GM23338 (cell line): ENCODE measurements at regions not wholly inside any gene's neighbourhood (a gene's known extent, or its start where the extent isn't known, plus 50 kb on each side); places are given as distances from the start of the nearest gene placed in this dataset.

ENCODE experiments used
- ATAC-seq: fragments of 200-7000 bp; cut with Tn5 transposase; 3 replicates; pipeline ENCODE4 v1.9.1; 2020
- DNase-seq: peaks from one replicate; pipeline ENCODE4 v3.0.0-alpha.2; 2015; ENCODE audit warnings: low spot score
- H2AFZ ChIP-seq: fragments of 200-600 bp; sonication (generic); 2 replicates; pipeline ENCODE4 v1.8.0; 2016; ENCODE audit warnings: antibody characterized with exemption, mild to moderate bottlenecking, moderate library complexity
- H3F3A ChIP-seq: fragments of 200-600 bp; sonication (generic); replicated peaks from 2 replicates; pipeline ENCODE4 v1.8.0; 2017; ENCODE audit warnings: antibody characterized with exemption, mixed run types, low read depth
- H3K27ac ChIP-seq: fragments of 200-600 bp; sonication (generic); 2 replicates; pipeline ENCODE4 v1.6.1; 2016; ENCODE audit warnings: low read depth
- H3K27me3 ChIP-seq: fragments of 200-600 bp; sonication (generic); 2 replicates; pipeline ENCODE4 v1.8.0; 2016; ENCODE audit warnings: mild to moderate bottlenecking, mixed run types, moderate library complexity; ENCODE audit not compliant: insufficient read depth
- H3K36me3 ChIP-seq: fragments of 200-600 bp; sonication (generic); 2 replicates; pipeline ENCODE4 v1.8.0; 2016; ENCODE audit warnings: mild to moderate bottlenecking; ENCODE audit not compliant: insufficient read depth
- H3K4me1 ChIP-seq: fragments of 200-600 bp; sonication (generic); 2 replicates; pipeline ENCODE4 v1.8.0; 2016; ENCODE audit warnings: mild to moderate bottlenecking, moderate library complexity; ENCODE audit not compliant: insufficient read depth
- H3K4me2 ChIP-seq: fragments of 200-600 bp; sonication (generic); 2 replicates; pipeline ENCODE4 v1.7.1; 2017; ENCODE audit warnings: mixed run types
- H3K4me3 ChIP-seq: fragments of 200-600 bp; sonication (generic); 2 replicates; pipeline ENCODE4 v1.6.1; 2016; ENCODE audit warnings: mixed run types
- H3K79me2 ChIP-seq: fragments of 200-600 bp; sonication (generic); replicated peaks from 2 replicates; pipeline ENCODE4 v1.8.0; 2017; ENCODE audit warnings: mild to moderate bottlenecking; ENCODE audit not compliant: insufficient read depth
- H3K9me2 ChIP-seq: fragments of 200-600 bp; sonication (generic); 2 replicates; pipeline ENCODE4 v1.8.0; 2017; ENCODE audit not compliant: insufficient read depth
- H4K20me1 ChIP-seq: fragments of 200-600 bp; sonication (generic); replicated peaks from 2 replicates; pipeline ENCODE4 v1.8.0; 2017; ENCODE audit warnings: mild to moderate bottlenecking; ENCODE audit not compliant: insufficient read depth
- H3K27ac Mint-ChIP-seq: 2 replicates; pipeline ENCODE4 v1.8.0; 2020; ENCODE audit warnings: inconsistent platforms, mild to moderate bottlenecking, moderate library complexity, mixed read lengths
- H3K27me3 Mint-ChIP-seq: 3 replicates; pipeline ENCODE4 v1.8.0; 2022; ENCODE audit warnings: low read depth, mild to moderate bottlenecking, moderate library complexity, mixed read lengths, inconsistent platforms; ENCODE audit not compliant: insufficient read depth, poor library complexity
- H3K36me3 Mint-ChIP-seq: 3 replicates; pipeline ENCODE4 v1.8.0; 2021; ENCODE audit warnings: low read depth, mild to moderate bottlenecking, inconsistent platforms, moderate library complexity, mixed read lengths
- H3K4me1 Mint-ChIP-seq: 3 replicates; pipeline ENCODE4 v1.8.0; 2020; ENCODE audit warnings: mild to moderate bottlenecking, inconsistent platforms, mixed read lengths
- H3K4me3 Mint-ChIP-seq: 3 replicates; pipeline ENCODE4 v1.8.0; 2021; ENCODE audit warnings: moderate library complexity, mild to moderate bottlenecking, inconsistent platforms, mixed read lengths
- H3K9me3 Mint-ChIP-seq: 3 replicates; pipeline ENCODE4 v1.8.0; 2020; ENCODE audit warnings: moderate library complexity, mild to moderate bottlenecking, inconsistent platforms, mixed read lengths
- CREB1 ChIP-seq: fragments of 250-450 bp; sonication (Bioruptor Pico); IDR thresholded peaks from 2 replicates; pipeline ENCODE4 v1.5.0; 2020; ENCODE audit warnings: low read depth, mild to moderate bottlenecking, moderate library complexity
- EZH2 ChIP-seq: fragments of 200-600 bp; sonication (generic); IDR thresholded peaks from one replicate; pipeline ENCODE4 v1.8.0; 2017; ENCODE audit warnings: antibody characterized with exemption, mild to moderate bottlenecking, low read depth; ENCODE audit not compliant: unreplicated experiment
- EZH2phosphoT487 ChIP-seq: fragments of 200-600 bp; sonication (generic); IDR thresholded peaks from one replicate; pipeline ENCODE4 v1.8.1; 2018; ENCODE audit warnings: antibody characterized with exemption; ENCODE audit not compliant: unreplicated experiment
- JUNB ChIP-seq: IDR thresholded peaks from one replicate; pipeline ENCODE4 v1.6.1; 2016; ENCODE audit warnings: antibody characterized with exemption; ENCODE audit not compliant: unreplicated experiment
- NANOG ChIP-seq: IDR thresholded peaks from 2 replicates; pipeline ENCODE4 v1.6.1; 2016; ENCODE audit warnings: antibody characterized with exemption, borderline replicate concordance
- POLR2AphosphoS5 ChIP-seq: IDR thresholded peaks from 2 replicates; pipeline ENCODE4 v1.6.1; 2016; ENCODE audit warnings: antibody characterized with exemption, low read depth
- STAT1 ChIP-seq: IDR thresholded peaks from one replicate; pipeline ENCODE4 v1.6.1; 2016; ENCODE audit warnings: antibody characterized with exemption; ENCODE audit not compliant: unreplicated experiment
- ZNF114 ChIP-seq: fragments of 250-450 bp; sonication (Bioruptor Pico); IDR thresholded peaks from 2 replicates; pipeline ENCODE4 v1.5.0; 2020; ENCODE audit warnings: mild to moderate bottlenecking, moderate library complexity
- ZNF331 ChIP-seq: fragments of 250-450 bp; sonication (Bioruptor Pico); IDR thresholded peaks from 2 replicates; pipeline ENCODE4 v1.5.0; 2020; ENCODE audit warnings: low read depth, mild to moderate bottlenecking, moderate library complexity
- TF ChIP-seq, protein P1 (sequence below): fragments of 250-450 bp; sonication (Bioruptor Pico); IDR thresholded peaks from 2 replicates; pipeline ENCODE4 v1.5.0; 2020; ENCODE audit warnings: mild to moderate bottlenecking, moderate library complexity
- TF ChIP-seq, protein P2 (sequence below), 2 experiments: fragments of 200-600 bp in 1 of 2; sonication (generic) in 1 of 2; conservative IDR thresholded peaks; 2 replicates each; pipeline versions ENCODE4 v1.5.1 to v1.6.1; 2016 to 2017; ENCODE audit warnings: antibody characterized with exemption in 2 of 2, low read depth in 2 of 2, mild to moderate bottlenecking in 2 of 2, moderate library complexity in 1 of 2
- TF ChIP-seq, protein P3 (sequence below): IDR thresholded peaks from one replicate; pipeline ENCODE4 v1.6.1; 2018; ENCODE audit warnings: antibody characterized with exemption; ENCODE audit not compliant: unreplicated experiment
- TF ChIP-seq, protein P4 (sequence below): IDR thresholded peaks from 2 replicates; pipeline ENCODE4 v1.6.1; 2016; ENCODE audit warnings: antibody characterized with exemption

DNA sequence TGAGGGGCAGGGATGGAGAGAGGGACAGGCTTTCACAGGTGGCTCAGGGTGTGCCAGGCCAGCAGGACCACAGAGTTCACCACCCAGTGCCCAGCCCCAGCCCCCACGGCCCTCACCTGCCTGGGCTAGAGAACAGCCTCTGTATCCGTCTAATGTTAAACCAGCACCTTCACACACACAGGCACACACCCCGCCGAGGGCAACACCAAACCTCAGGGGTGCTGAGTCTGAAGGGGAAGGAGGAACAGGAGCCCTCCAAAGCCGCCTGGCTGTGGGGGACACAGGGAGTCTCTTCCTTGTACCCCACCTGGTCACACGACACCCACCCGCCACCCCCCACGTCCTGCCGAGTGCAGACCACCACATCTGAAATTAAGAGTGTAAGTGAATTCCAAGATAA lies 205.8 kb upstream of the SALL3 start:
- no peaks in the 10 kb centered on the region for H3K36me3 ChIP-seq
- H3K36me3 Mint-ChIP-seq, result peaks cover 21% of the 10 kb centered on the region
- H3K4me2 ChIP-seq, result no peak overlapping the region
- TF ChIP-seq EZH2 (no peak), CREB1 (CRISPR knock-in tag) (no peak), STAT1 (no peak), EZH2phosphoT487 (no peak), NANOG (no peak), ZNF114 (CRISPR knock-in tag) (no peak), JUNB (no peak), ZNF331 (no peak), POLR2AphosphoS5 (no peak)
- TF ChIP-seq, protein P1, sequence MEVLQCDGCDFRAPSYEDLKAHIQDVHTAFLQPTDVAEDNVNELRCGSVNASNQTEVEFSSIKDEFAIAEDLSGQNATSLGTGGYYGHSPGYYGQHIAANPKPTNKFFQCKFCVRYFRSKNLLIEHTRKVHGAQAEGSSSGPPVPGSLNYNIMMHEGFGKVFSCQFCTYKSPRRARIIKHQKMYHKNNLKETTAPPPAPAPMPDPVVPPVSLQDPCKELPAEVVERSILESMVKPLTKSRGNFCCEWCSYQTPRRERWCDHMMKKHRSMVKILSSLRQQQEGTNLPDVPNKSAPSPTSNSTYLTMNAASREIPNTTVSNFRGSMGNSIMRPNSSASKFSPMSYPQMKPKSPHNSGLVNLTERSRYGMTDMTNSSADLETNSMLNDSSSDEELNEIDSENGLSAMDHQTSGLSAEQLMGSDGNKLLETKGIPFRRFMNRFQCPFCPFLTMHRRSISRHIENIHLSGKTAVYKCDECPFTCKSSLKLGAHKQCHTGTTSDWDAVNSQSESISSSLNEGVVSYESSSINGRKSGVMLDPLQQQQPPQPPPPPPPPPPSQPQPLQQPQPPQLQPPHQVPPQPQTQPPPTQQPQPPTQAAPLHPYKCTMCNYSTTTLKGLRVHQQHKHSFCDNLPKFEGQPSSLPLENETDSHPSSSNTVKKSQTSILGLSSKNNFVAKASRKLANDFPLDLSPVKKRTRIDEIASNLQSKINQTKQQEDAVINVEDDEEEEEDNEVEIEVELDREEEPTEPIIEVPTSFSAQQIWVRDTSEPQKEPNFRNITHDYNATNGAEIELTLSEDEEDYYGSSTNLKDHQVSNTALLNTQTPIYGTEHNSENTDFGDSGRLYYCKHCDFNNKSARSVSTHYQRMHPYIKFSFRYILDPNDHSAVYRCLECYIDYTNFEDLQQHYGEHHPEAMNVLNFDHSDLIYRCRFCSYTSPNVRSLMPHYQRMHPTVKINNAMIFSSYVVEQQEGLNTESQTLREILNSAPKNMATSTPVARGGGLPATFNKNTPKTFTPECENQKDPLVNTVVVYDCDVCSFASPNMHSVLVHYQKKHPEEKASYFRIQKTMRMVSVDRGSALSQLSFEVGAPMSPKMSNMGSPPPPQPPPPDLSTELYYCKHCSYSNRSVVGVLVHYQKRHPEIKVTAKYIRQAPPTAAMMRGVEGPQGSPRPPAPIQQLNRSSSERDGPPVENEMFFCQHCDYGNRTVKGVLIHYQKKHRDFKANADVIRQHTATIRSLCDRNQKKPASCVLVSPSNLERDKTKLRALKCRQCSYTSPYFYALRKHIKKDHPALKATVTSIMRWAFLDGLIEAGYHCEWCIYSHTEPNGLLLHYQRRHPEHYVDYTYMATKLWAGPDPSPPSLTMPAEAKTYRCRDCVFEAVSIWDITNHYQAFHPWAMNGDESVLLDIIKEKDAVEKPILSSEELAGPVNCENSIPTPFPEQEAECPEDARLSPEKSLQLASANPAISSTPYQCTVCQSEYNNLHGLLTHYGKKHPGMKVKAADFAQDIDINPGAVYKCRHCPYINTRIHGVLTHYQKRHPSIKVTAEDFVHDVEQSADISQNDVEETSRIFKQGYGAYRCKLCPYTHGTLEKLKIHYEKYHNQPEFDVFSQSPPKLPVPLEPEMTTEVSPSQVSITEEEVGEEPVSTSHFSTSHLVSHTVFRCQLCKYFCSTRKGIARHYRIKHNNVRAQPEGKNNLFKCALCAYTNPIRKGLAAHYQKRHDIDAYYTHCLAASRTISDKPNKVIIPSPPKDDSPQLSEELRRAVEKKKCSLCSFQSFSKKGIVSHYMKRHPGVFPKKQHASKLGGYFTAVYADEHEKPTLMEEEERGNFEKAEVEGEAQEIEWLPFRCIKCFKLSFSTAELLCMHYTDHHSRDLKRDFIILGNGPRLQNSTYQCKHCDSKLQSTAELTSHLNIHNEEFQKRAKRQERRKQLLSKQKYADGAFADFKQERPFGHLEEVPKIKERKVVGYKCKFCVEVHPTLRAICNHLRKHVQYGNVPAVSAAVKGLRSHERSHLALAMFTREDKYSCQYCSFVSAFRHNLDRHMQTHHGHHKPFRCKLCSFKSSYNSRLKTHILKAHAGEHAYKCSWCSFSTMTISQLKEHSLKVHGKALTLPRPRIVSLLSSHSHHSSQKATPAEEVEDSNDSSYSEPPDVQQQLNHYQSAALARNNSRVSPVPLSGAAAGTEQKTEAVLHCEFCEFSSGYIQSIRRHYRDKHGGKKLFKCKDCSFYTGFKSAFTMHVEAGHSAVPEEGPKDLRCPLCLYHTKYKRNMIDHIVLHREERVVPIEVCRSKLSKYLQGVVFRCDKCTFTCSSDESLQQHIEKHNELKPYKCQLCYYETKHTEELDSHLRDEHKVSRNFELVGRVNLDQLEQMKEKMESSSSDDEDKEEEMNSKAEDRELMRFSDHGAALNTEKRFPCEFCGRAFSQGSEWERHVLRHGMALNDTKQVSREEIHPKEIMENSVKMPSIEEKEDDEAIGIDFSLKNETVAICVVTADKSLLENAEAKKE (CRISPR knock-in tag), result no peak
- TF ChIP-seq, protein P2, sequence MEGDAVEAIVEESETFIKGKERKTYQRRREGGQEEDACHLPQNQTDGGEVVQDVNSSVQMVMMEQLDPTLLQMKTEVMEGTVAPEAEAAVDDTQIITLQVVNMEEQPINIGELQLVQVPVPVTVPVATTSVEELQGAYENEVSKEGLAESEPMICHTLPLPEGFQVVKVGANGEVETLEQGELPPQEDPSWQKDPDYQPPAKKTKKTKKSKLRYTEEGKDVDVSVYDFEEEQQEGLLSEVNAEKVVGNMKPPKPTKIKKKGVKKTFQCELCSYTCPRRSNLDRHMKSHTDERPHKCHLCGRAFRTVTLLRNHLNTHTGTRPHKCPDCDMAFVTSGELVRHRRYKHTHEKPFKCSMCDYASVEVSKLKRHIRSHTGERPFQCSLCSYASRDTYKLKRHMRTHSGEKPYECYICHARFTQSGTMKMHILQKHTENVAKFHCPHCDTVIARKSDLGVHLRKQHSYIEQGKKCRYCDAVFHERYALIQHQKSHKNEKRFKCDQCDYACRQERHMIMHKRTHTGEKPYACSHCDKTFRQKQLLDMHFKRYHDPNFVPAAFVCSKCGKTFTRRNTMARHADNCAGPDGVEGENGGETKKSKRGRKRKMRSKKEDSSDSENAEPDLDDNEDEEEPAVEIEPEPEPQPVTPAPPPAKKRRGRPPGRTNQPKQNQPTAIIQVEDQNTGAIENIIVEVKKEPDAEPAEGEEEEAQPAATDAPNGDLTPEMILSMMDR (conservative IDR thresholded peaks at IDR 0.05; ENCODE audit: low read depth in 2 of 2), result no peak
- TF ChIP-seq, protein P3, sequence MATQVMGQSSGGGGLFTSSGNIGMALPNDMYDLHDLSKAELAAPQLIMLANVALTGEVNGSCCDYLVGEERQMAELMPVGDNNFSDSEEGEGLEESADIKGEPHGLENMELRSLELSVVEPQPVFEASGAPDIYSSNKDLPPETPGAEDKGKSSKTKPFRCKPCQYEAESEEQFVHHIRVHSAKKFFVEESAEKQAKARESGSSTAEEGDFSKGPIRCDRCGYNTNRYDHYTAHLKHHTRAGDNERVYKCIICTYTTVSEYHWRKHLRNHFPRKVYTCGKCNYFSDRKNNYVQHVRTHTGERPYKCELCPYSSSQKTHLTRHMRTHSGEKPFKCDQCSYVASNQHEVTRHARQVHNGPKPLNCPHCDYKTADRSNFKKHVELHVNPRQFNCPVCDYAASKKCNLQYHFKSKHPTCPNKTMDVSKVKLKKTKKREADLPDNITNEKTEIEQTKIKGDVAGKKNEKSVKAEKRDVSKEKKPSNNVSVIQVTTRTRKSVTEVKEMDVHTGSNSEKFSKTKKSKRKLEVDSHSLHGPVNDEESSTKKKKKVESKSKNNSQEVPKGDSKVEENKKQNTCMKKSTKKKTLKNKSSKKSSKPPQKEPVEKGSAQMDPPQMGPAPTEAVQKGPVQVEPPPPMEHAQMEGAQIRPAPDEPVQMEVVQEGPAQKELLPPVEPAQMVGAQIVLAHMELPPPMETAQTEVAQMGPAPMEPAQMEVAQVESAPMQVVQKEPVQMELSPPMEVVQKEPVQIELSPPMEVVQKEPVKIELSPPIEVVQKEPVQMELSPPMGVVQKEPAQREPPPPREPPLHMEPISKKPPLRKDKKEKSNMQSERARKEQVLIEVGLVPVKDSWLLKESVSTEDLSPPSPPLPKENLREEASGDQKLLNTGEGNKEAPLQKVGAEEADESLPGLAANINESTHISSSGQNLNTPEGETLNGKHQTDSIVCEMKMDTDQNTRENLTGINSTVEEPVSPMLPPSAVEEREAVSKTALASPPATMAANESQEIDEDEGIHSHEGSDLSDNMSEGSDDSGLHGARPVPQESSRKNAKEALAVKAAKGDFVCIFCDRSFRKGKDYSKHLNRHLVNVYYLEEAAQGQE, result no peak
- TF ChIP-seq, protein P4, sequence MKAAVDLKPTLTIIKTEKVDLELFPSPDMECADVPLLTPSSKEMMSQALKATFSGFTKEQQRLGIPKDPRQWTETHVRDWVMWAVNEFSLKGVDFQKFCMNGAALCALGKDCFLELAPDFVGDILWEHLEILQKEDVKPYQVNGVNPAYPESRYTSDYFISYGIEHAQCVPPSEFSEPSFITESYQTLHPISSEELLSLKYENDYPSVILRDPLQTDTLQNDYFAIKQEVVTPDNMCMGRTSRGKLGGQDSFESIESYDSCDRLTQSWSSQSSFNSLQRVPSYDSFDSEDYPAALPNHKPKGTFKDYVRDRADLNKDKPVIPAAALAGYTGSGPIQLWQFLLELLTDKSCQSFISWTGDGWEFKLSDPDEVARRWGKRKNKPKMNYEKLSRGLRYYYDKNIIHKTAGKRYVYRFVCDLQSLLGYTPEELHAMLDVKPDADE, result no peak
- H3K27ac Mint-ChIP-seq, result no peak overlapping the region
- H3K9me3 Mint-ChIP-seq, result peaks cover 96% of the 10 kb centered on the region
- peaks cover 14% of the 10 kb centered on the region for H3K27me3 Mint-ChIP-seq
- no peaks in the 10 kb centered on the region for H3K4me1 ChIP-seq
- ATAC-seq (no peak), DNase-seq (no peak)
- H3K4me1 Mint-ChIP-seq, result peaks cover 6% of the 10 kb centered on the region; the same call in 1 of the 3 replicates
- no peak overlapping the region for H2AFZ ChIP-seq
- H3K4me3 Mint-ChIP-seq, result no peak overlapping the region
- no peaks in the 10 kb centered on the region for H3K27me3 ChIP-seq
- H4K20me1 ChIP-seq, result no peaks in the 10 kb centered on the region
- no peaks in the 10 kb centered on the region for H3F3A ChIP-seq
- H3K27ac ChIP-seq, result no peak overlapping the region
- H3K79me2 ChIP-seq, result no peaks in the 10 kb centered on the region
- no peaks in the 10 kb centered on the region for H3K9me2 ChIP-seq
- no peak overlapping the region for H3K4me3 ChIP-seq
